Liver (tissue), 8 donors: ENCODE measurements at regions not wholly inside any gene's neighbourhood (a gene's known extent, or its start where the extent isn't known, plus 50 kb on each side); places are given as distances from the start of the nearest gene placed in this dataset.

Experiments used
- DNase-seq: peaks from one replicate; pipeline ENCODE4 v3.0.0-alpha.2; 2017; ENCODE audit warnings: low spot score
- H3K27ac ChIP-seq, 2 donors: one replicate each; pipeline ENCODE4 v1.7.0; 2013; ENCODE audit warnings: inconsistent platforms in 2 of 2, low read length in 2 of 2, control low read depth in 1 of 2, low read depth in 1 of 2, mild to moderate bottlenecking in 1 of 2
- H3K27me3 ChIP-seq, 4 donors: one replicate each; pipeline versions ENCODE4 v1.6.1 to v1.7.0; 2013; ENCODE audit warnings: low read length in 3 of 4, inconsistent platforms in 1 of 4, mild to moderate bottlenecking in 1 of 4, moderate library complexity in 1 of 4; ENCODE audit not compliant: control insufficient read depth in 4 of 4, insufficient read depth in 4 of 4
- H3K36me3 ChIP-seq, 4 donors: one replicate each; pipeline versions ENCODE4 v1.6.1 to v1.7.0; 2013; ENCODE audit warnings: low read length in 3 of 4, mild to moderate bottlenecking in 3 of 4, low read depth in 1 of 4, moderate library complexity in 1 of 4; ENCODE audit not compliant: control insufficient read depth in 4 of 4, insufficient read depth in 3 of 4
- H3K4me1 ChIP-seq, 4 donors: one replicate each; pipeline versions ENCODE4 v1.6.1 to v1.7.0; 2013; ENCODE audit warnings: low read length in 3 of 4, mild to moderate bottlenecking in 3 of 4, moderate library complexity in 1 of 4; ENCODE audit not compliant: control insufficient read depth in 4 of 4, insufficient read depth in 4 of 4
- H3K4me3 ChIP-seq, 3 donors: one replicate each; pipeline versions ENCODE4 v1.6.1 to v1.7.0; 2013; ENCODE audit warnings: low read length in 3 of 3, control low read depth in 1 of 3, low read depth in 1 of 3, mild to moderate bottlenecking in 1 of 3
- H3K9ac ChIP-seq, 2 donors: one replicate each; pipeline ENCODE4 v1.7.0; 2013; ENCODE audit warnings: low read length in 2 of 2, mild to moderate bottlenecking in 2 of 2, moderate library complexity in 2 of 2, control low read depth in 1 of 2, low read depth in 1 of 2
- H3K9me3 ChIP-seq, 4 donors: one replicate each; pipeline versions ENCODE4 v1.6.1 to v1.7.0; 2013; ENCODE audit warnings: low read length in 3 of 4; ENCODE audit not compliant: control insufficient read depth in 4 of 4
- CTCF ChIP-seq: fragments of 150-350 bp; IDR thresholded peaks from 2 replicates; pipeline ENCODE4 v1.5.1; 2017; ENCODE audit warnings: improper control_type of control experiment, low read depth, low read length; ENCODE audit not compliant: missing input control
- EGR1 ChIP-seq, 2 donors: IDR thresholded peaks; 2 replicates each; pipeline ENCODE4 v1.6.1; 2016 to 2018; ENCODE audit warnings: antibody characterized with exemption in 2 of 2, low read depth in 2 of 2
- FOXA1 ChIP-seq: IDR thresholded peaks from 2 replicates; pipeline ENCODE4 v1.6.1; 2016; ENCODE audit warnings: antibody characterized with exemption
- FOXA2 ChIP-seq: IDR thresholded peaks from 2 replicates; pipeline ENCODE4 v1.6.1; 2016; ENCODE audit warnings: antibody characterized with exemption
- GABPA ChIP-seq, 2 donors: IDR thresholded peaks in 1 of 2; conservative IDR thresholded peaks in 1 of 2; 2 replicates each; pipeline ENCODE4 v1.6.1; 2016; ENCODE audit warnings: antibody characterized with exemption in 2 of 2, mild to moderate bottlenecking in 1 of 2, moderate library complexity in 1 of 2
- JUND ChIP-seq, 2 donors: IDR thresholded peaks; 2 replicates each; pipeline ENCODE4 v1.6.1; 2016; ENCODE audit warnings: antibody characterized with exemption in 2 of 2
- MAX ChIP-seq: IDR thresholded peaks from 2 replicates; pipeline ENCODE4 v1.6.1; 2016; ENCODE audit warnings: antibody characterized with exemption
- NR2F2 ChIP-seq: IDR thresholded peaks from 2 replicates; pipeline ENCODE4 v1.6.1; 2016; ENCODE audit warnings: antibody characterized with exemption
- RAD21 ChIP-seq, 2 donors: IDR thresholded peaks; 2 replicates each; pipeline ENCODE4 v1.6.1; 2016; ENCODE audit warnings: antibody characterized with exemption in 2 of 2, mild to moderate bottlenecking in 2 of 2
- REST ChIP-seq: IDR thresholded peaks from 2 replicates; pipeline ENCODE4 v1.6.1; 2016; ENCODE audit warnings: antibody characterized with exemption, mild to moderate bottlenecking
- RXRA ChIP-seq, 2 donors: IDR thresholded peaks; 2 replicates each; pipeline ENCODE4 v1.6.1; 2017 to 2018; ENCODE audit warnings: antibody characterized with exemption in 2 of 2, mild to moderate bottlenecking in 1 of 2
- SP1 ChIP-seq: IDR thresholded peaks from 2 replicates; pipeline ENCODE4 v1.6.1; 2018; ENCODE audit warnings: antibody characterized with exemption, mild to moderate bottlenecking
- TAF1 ChIP-seq: conservative IDR thresholded peaks from 2 replicates; pipeline ENCODE4 v1.6.1; 2016; ENCODE audit warnings: antibody characterized with exemption, mild to moderate bottlenecking
- YY1 ChIP-seq: IDR thresholded peaks from 2 replicates; pipeline ENCODE4 v1.6.1; 2016; ENCODE audit warnings: antibody characterized with exemption, mild to moderate bottlenecking
- ZBTB33 ChIP-seq: IDR thresholded peaks from 2 replicates; pipeline ENCODE4 v1.6.1; 2016; ENCODE audit warnings: antibody characterized with exemption
- WGBS: extraction: QIAGEN DNeasy Blood & Tissue Kit; methylation state at CpG from one replicate; pipeline ENCODE4 v1.1.7; 2013; 5-methylcytosine and 5-hydroxymethylcytosine counted together
- TF ChIP-seq, protein P1 (sequence below): IDR thresholded peaks from 2 replicates; pipeline ENCODE4 v1.6.1; 2016; ENCODE audit warnings: antibody characterized with exemption
- donor health status: healthy.
- donor health status: healthy.
- donor health status: healthy.
- donor health status: healthy.
- donor health status: healthy.

GRCh38 chr16:26344240-26344776 lies 652.5 kb downstream of the HS3ST4 start (continued):
- no peak for TF ChIP-seq MAX
- TF ChIP-seq FOXA2: no peak

DNA sequence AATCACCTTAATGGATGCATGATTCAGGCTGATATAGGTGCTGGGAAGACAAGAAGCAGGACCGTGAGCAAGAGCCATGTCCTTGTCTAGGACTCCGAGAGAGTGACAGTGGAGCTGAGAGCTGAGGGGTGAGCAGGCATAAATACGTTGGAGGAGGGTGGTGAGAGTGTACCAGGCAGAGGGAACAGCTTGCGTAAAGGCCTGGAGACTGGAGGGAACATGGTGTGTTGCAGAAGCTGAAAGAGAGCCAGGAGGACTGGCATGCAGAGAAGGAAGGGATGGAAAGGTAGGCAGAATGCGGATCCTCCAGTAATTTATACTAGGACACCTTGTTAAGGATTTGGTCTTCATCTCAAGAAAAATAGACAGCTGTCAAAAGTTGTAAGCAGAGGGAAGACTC lies 653.2 kb downstream of the HS3ST4 start:
- DNase-seq: no peak
- H3K9ac ChIP-seq: no peak overlapping the region
- no peaks in the 10 kb centered on the region for H3K27me3 ChIP-seq
- no peak overlapping the region for H3K4me3 ChIP-seq
- no peak overlapping the region for H3K27ac ChIP-seq
- no peaks in the 10 kb centered on the region for H3K4me1 ChIP-seq
- H3K36me3 ChIP-seq: no peaks in the 10 kb centered on the region
- 89% methylated on average over 5 of the region's 5 CpGs for WGBS
- no peak for TF ChIP-seq YY1
- no peak for TF ChIP-seq RAD21 (IDR thresholded peaks at IDR 0.05)
- no peak for TF ChIP-seq JUND (IDR thresholded peaks at IDR 0.05)
- TF ChIP-seq CTCF: no peak
- TF ChIP-seq ZBTB33: no peak
- no peak for TF ChIP-seq TAF1
- TF ChIP-seq MAX: no peak
- H3K9me3 ChIP-seq: no peaks in the 10 kb centered on the region

DNA sequence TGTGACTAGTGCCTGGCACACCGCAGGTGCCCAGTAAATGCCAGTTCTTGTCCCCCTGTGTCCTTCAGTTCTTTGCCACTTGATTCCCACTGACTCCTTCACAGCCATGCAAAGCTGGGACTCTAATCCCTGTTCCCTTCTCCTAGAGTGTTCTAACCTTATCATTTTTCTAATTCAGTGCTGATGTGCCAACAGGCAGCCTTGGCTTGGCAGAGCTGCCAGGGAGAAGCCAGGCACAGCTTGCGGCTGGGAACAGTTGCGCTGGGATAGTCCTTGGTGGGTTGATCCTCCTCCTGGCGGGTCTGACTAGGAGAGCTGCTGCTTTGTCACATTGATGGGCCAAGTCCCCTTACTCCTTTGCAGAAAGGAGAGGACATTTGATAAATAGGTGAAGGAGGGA lies 654.2 kb downstream of the HS3ST4 start:
- TF ChIP-seq NR2F2 (no peak), RXRA (IDR thresholded peaks at IDR 0.05) (no peak), REST (no peak), EGR1 (IDR thresholded peaks at IDR 0.05; ENCODE audit: low read depth in 2 of 2) (no peak), YY1 (no peak), ZBTB33 (no peak), RAD21 (IDR thresholded peaks at IDR 0.05) (no peak), FOXA1 (no peak), MAX (no peak), CTCF (no peak), JUND (IDR thresholded peaks at IDR 0.05) (no peak), SP1 (no peak), GABPA (IDR thresholded peaks at IDR 0.05 in 1 of 2, conservative IDR thresholded peaks at IDR 0.05 in 1 of 2) (no peak), TAF1 (no peak)
- TF ChIP-seq, protein P1, sequence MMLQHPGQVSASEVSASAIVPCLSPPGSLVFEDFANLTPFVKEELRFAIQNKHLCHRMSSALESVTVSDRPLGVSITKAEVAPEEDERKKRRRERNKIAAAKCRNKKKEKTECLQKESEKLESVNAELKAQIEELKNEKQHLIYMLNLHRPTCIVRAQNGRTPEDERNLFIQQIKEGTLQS: no peak
- Histone ChIP-seq H3K36me3 (no peaks in the 10 kb centered on the region), H3K4me3 (no peak overlapping the region), H3K27ac (no peak overlapping the region), H3K9ac (peak overlapping the region in 1 of 2 donors; percentile 44), H3K27me3 (no peaks in the 10 kb centered on the region), H3K4me1 (no peaks in the 10 kb centered on the region), H3K9me3 (peaks cover 0 to 4% (median 0%) of the 10 kb centered on the region in 4 donors)
- 69% methylated on average over 4 of the region's 4 CpGs for WGBS
- DNase-seq: no peak
